A673 (cell line): ENCODE measurements at regions not wholly inside any gene's neighbourhood (a gene's known extent, or its start where the extent isn't known, plus 50 kb on each side); places are given as distances from the start of the nearest gene placed in this dataset.

Experiments used
- BruUV-seq: library from RNA; stranded (reverse); fragments of 400-500 nt; replicated peaks from 2 replicates; lab custom pipeline; 2021; lab: Mats Ljungman, UMichigan
- CTCF ChIA-PET: fragments of 300-600 bp; sonication (Branson Sonifier 250); formaldehyde crosslinking; loops from one replicate; lab custom pipeline; 2022; ENCODE audit warnings: antibody characterized with exemption; lab: Charles Lee
- POLR2A ChIA-PET: fragments of 300-600 bp; sonication (Branson Sonifier 250); formaldehyde crosslinking; loops from one replicate; lab custom pipeline; 2022; ENCODE audit warnings: antibody characterized with exemption; ENCODE audit not compliant: low non-redundant PET; lab: Charles Lee
- DNase-seq: peaks from one replicate; pipeline ENCODE4 v3.0.0-alpha.2; 2015; ENCODE audit warnings: low spot score
- H3K27ac ChIP-seq: fragments of 200-600 bp; sonication (generic); 2 replicates; pipeline ENCODE4 v1.5.1; 2016; ENCODE audit warnings: mixed run types, low read depth, mild to moderate bottlenecking, mixed read lengths, antibody characterized with exemption, low read length; ENCODE audit not compliant: poor library complexity, severe bottlenecking
- H3K27me3 ChIP-seq: fragments of 200-600 bp; sonication (generic); replicated peaks from 2 replicates; pipeline ENCODE4 v1.6.1; 2017; ENCODE audit warnings: mixed run types, low read depth, mild to moderate bottlenecking, mixed read lengths, antibody characterized with exemption, low read length; ENCODE audit not compliant: insufficient read depth, poor library complexity
- H3K36me3 ChIP-seq: fragments of 200-600 bp; sonication (generic); 2 replicates; pipeline ENCODE4 v1.6.1; 2016; ENCODE audit warnings: mixed run types, mild to moderate bottlenecking, mixed read lengths, antibody characterized with exemption, low read length; ENCODE audit not compliant: insufficient read depth, poor library complexity, severe bottlenecking
- H3K4me1 ChIP-seq: fragments of 200-600 bp; sonication (generic); 2 replicates; pipeline ENCODE4 v1.6.1; 2017; ENCODE audit warnings: mixed run types, mild to moderate bottlenecking, mixed read lengths, antibody characterized with exemption, low read length; ENCODE audit not compliant: insufficient read depth, poor library complexity, severe bottlenecking
- H3K4me3 ChIP-seq: fragments of 200-600 bp; sonication (generic); 2 replicates; pipeline ENCODE4 v1.5.1; 2016; ENCODE audit warnings: low read depth, mixed run types, mild to moderate bottlenecking, mixed read lengths, low read length; ENCODE audit not compliant: poor library complexity, severe bottlenecking
- H3K9me3 ChIP-seq: fragments of 200-600 bp; sonication (generic); 2 replicates; pipeline ENCODE4 v1.6.1; 2016; ENCODE audit warnings: mixed run types, low read depth, mild to moderate bottlenecking, mixed read lengths, antibody characterized with exemption, low read length; ENCODE audit not compliant: poor library complexity, severe bottlenecking
- CTCF ChIP-seq: fragments of 300-800, 200-600 bp; sonication (generic); conservative IDR thresholded peaks from 2 replicates; pipeline ENCODE4 v1.5.1; 2017; ENCODE audit warnings: low read depth, mild to moderate bottlenecking, antibody characterized with exemption, low read length, moderate library complexity, mixed read lengths
- EZH2 ChIP-seq: fragments of 200-600 bp; sonication (generic); IDR thresholded peaks from 2 replicates; pipeline ENCODE4 v1.6.1; 2017; ENCODE audit warnings: borderline replicate concordance, low read depth, mild to moderate bottlenecking, mixed read lengths, antibody characterized with exemption, low read length; ENCODE audit not compliant: poor library complexity, severe bottlenecking
- intact Hi-C: fragments of 100-400 bp; cut with micrococcal nuclease; formaldehyde crosslinking; loops from one replicate; pipeline ENCODE4 v1.10.0; 2022; ENCODE audit not compliant: unreplicated experiment

GRCh38 chr11:128291835-128292234 is 295.5 kb downstream of the ETS1 start:
- no peak overlapping the region for H3K27ac ChIP-seq
- peaks cover 73% of the 10 kb centered on the region for H3K27me3 ChIP-seq
- CTCF ChIA-PET = no interaction called here
- no TSS peak for BruUV-seq
- no peaks in the 10 kb centered on the region for H3K36me3 ChIP-seq
- TF ChIP-seq EZH2 (no peak), CTCF (no peak)
- no peak for DNase-seq
- H3K9me3 ChIP-seq = no peaks in the 10 kb centered on the region
- intact Hi-C loops = loop anchor here (2.0 to 5.0 kb wide), 4 partner anchors 119 to 540 kb away; no protein-coding TSS in a partner anchor
- no peaks in the 10 kb centered on the region for H3K4me1 ChIP-seq
- no peak overlapping the region for H3K4me3 ChIP-seq
- POLR2A ChIA-PET = no interaction called here

- no peak overlapping the region for H3K27ac ChIP-seq
- H3K4me3 ChIP-seq = no peak overlapping the region
- intact Hi-C loops = loop anchor here (2.0 to 5.0 kb wide), 4 partner anchors 118 to 541 kb away; no protein-coding TSS in a partner anchor
- H3K27me3 ChIP-seq = peaks cover 80% of the 10 kb centered on the region
- DNase-seq = no peak
- BruUV-seq = no TSS peak
- CTCF ChIA-PET = interaction anchor here (1.6 kb wide), 1 partner anchor 341 kb away, joined by 5 read pairs; no protein-coding TSS in a partner anchor
- POLR2A ChIA-PET = no interaction called here
- H3K36me3 ChIP-seq = no peaks in the 10 kb centered on the region
- TF ChIP-seq CTCF = no peak
- no peak for TF ChIP-seq EZH2
- no peaks in the 10 kb centered on the region for H3K9me3 ChIP-seq
- H3K4me1 ChIP-seq = no peaks in the 10 kb centered on the region
Measured at GRCh38 chr11:128291007-128291406, 296.4 kb downstream of the ETS1 start.

- ChIA-PET CTCF (interaction anchor here (1.6 kb wide), 1 partner anchor 342 kb away, joined by 5 read pairs; no protein-coding TSS in a partner anchor), POLR2A (no interaction called here)
- H3K27me3 ChIP-seq = peaks cover 76% of the 10 kb centered on the region
- H3K4me1 ChIP-seq = no peaks in the 10 kb centered on the region
- TF ChIP-seq EZH2 (no peak), CTCF (peak; percentile 89)
- intact Hi-C loops = loop anchor here (2.0 to 5.0 kb wide), 4 partner anchors 117 to 542 kb away; no protein-coding TSS in a partner anchor
- H3K4me3 ChIP-seq = no peak overlapping the region
- DNase-seq = peak; percentile 65
- H3K36me3 ChIP-seq = no peaks in the 10 kb centered on the region
- no peaks in the 10 kb centered on the region for H3K9me3 ChIP-seq
- no TSS peak for BruUV-seq
- H3K27ac ChIP-seq = no peak overlapping the region
Measured at GRCh38 chr11:128290106-128290840, 297.1 kb downstream of the ETS1 start.
